ENCODE measurements at regions not wholly inside any gene's neighbourhood (a gene's known extent, or its start where the extent isn't known, plus 50 kb on each side); places are given as distances from the start of the nearest gene placed in this dataset.

DNA sequence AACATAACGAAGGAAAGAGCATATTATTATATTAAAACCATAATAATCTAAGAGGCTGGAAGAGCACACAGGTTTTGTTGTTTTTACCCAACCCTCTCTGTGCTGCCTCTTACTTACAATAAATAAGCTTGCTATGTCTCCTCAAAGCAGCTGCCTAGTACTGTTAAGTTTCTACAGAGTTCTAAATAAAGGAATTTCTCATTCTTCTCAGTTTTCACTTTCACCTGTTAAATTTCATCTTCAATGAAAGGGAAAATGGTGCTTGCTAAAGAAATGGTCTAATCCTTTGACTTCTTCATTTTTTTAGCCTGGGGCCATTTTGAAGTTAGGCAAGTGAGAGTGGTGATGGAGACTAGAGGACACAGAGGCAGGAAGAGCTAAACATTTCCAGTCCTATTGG lies 396.1 kb downstream of the MAN2A1 start:
- no peak for DNase-seq

DNA sequence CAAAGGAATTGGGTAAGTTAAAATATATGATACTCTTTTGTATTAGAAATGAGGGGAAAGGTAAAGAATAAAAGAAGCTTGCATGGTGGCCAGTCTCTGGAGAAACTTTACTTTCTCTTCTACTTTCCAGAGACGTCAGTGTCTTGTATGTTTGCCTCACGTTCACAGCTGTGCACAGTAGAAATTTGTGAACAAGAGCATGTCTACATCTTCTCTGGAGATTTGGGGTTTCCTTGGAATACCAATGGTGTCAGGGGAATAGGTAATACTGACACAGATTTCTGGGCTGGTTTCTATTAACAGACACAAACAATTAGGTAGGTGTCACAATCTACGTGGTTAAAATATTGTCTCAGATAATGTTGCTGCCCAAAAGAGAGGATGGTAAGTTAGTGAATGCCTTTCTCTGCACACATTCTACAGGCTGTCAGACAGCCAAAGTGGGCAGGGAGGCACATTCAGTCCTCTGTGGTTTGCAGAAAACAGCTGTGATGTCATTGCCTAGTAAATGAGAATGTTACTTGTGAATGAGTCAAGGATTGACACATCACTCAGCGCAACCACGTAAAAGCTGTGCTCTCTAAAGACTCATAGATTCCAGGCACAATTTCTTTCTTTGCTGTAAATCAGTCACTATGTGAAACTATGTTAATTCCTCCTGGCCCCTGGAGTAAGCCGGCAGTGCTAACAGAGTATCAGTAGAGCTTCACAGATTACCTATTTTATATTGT lies 397.1 kb downstream of the MAN2A1 start:
- peak; percentile 56 for DNase-seq

DNA sequence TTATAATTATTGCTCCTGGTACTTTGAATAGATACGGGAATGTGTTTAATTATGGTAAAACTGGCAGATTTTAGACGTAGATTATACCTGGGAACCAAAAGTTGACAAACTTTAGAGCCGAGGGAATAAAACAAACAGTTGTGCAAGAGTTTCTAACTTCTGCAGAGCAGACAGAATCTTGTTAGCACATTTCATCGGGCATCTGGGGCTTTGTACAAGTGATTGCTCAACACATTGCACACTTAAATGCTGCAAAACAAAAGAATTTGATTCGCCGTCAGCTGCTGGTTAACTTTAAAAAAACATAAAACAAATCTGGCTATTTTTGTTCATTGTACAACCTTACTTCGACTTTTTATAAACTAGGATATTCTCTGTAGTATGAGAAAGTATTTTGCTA lies 398.1 kb downstream of the MAN2A1 start:
- no peak for DNase-seq

DNA sequence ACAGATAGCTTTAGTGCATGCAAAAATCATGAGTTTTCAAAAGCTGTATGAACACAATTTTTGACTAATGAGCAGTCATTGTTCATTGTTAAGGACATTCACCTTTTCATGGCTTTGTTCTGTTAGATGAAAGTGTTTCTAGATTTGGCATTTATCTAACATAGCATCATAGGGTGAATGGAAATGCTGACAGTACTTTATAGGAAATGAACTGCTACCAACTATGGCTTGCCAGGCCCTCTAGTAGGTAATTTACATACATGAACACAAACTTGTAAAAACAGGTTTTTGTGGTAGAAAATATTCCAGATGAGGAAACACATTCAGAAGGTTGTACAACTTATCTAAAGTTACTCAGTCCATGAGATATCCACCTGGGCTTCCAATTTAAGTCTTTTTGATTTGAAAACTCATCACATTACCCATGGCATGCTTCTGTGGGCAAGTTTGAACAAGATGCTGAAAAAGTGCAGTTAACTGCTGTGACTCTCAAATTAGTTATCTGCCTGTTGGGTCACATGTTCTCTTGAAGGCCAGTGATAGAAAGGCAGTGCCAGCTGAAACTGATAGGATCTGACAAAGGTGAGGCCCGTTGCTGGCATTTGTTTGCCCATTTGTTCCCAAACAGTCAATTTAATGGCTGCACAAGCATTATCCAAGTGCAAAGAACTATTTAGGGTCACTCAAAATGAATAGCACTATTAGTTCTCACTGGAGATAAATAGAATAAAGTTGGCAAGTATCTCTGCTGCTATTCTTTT lies 399.1 kb downstream of the MAN2A1 start:
- no peak for DNase-seq

DNA sequence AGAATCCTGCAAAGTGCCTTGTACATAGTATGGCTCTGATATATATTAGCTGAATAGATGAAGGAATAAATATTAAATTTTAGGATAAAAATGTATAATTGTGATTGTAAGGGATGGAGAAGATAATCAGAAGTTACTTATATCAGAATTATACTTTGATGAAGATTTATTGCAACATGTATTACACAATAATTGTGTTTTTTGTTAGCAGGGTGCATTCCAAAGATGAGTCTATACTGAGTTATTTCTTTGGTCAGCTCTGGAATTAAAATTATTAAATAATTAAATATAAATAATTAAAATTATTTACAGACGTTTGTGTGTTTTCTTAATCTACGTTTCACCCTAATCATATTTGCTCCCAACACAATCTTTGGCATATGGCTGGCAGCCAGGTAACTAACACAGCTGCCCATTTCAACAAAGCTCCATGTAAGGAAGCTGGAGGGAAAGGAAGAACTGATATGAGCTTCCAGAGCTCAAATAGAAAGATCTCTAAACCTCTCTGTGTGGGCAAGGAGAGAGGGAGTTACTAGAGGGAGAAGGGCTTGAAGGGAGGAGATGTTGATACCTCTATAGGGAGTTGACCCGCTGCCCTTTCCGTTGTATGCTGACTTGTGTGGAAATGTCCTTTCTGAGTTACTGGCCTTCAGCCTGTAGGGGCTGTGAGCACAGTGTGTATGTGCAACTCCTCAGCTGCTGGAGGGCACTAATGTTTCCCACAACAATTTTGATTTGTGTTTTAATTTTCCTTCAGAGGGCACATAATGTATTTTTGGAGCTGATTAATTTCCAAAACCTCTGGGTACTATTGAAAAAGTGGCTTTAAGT lies 403.4 kb downstream of the MAN2A1 start:
- no peak for DNase-seq

DNA sequence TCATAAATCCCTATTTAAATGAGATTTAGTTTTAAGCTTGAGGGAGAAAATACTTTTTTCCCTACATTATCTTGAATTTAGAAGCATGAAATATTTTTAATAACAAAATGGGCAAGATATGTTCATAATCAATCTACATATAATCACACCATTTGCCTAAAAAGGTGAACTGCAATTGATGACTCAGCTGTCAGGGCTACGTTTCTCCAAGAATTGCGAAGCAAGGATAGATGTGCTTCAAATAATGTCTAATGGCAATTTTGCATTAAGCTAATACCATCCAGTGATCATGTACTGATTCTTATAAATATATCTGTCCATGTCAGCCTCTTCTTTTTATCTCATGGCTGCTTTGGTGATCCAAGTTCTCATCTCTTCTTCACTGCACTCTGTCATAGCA lies 404.4 kb downstream of the MAN2A1 start:
- no peak for DNase-seq

DNA sequence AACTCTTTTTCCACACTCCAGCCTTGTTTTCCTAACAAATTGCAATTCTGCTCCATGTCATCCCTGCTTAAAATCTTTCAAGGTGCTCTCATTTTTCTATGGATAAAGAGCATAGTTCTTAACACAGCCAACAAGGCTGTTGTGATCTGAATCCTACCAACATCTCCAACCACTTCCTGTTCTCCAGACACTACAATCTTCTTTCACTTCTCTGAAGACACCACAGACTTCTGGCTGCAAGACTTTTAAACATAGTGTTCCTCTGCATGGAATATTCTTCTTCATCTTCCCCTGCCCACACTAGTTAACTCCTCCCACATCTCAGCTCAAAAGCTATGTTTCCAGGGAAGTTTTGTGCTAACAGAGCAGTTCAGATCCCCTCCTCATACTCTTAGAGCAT lies 404.8 kb downstream of the MAN2A1 start:
- DNase-seq, result no peak

DNA sequence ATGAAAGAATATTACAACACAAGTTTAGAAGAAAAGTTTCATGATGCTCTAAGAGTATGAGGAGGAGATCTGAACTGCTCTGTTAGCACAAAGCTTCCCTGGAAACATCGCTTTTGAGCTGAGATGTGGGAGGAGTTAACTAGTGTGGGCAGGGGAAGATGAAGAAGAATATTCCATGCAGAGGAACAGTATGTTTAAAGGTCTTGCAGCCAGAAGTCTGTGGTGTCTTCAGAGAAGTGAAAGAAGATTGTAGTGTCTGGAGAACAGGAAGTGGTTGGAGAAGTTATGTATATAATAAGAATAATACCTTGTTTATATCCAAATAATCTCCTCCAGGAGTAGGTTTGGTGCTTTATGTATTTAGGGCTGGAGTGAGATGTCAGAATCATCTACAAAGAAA lies 406.7 kb downstream of the MAN2A1 start:
- DNase-seq, result no peak

DNA sequence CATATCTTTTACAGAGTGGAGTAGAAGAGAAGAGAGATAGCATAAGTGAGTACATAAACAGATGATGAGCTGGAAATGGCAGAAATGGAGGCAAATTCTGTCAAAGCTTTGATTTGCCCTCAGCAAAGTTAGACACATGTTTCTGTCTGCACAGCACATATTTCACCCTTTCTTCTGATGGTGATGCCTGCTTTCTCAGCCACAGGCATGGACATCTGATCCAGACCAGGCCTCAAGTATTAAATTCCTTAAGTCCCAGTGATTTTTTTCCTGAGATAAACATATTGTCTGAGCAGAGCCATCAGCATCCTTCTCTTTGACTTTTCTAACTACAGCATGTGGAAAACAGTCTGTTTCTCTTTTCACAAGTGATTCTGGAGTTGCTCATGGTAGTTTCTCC lies 409.8 kb downstream of the MAN2A1 start:
- no peak for DNase-seq

DNA sequence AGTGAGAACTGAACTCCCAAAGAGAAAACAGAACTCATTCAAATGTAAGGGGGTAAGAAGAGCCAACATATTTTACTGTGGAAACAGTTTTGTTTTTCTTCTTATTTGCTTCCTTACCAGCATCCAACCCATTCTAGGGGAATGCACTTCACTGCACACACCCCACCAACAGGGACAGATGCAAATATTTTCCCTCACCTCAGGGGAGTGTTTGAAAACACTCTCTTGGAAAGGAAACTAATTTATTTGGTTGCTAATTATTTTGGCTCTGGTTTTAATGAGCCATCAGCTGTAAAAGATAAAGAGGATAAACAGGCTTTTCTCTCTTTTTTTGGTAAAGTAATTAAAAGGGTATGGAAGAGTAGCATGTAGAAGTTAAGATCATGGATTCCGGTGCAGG lies 413.4 kb downstream of the MAN2A1 start:
- no peak for DNase-seq

DNA sequence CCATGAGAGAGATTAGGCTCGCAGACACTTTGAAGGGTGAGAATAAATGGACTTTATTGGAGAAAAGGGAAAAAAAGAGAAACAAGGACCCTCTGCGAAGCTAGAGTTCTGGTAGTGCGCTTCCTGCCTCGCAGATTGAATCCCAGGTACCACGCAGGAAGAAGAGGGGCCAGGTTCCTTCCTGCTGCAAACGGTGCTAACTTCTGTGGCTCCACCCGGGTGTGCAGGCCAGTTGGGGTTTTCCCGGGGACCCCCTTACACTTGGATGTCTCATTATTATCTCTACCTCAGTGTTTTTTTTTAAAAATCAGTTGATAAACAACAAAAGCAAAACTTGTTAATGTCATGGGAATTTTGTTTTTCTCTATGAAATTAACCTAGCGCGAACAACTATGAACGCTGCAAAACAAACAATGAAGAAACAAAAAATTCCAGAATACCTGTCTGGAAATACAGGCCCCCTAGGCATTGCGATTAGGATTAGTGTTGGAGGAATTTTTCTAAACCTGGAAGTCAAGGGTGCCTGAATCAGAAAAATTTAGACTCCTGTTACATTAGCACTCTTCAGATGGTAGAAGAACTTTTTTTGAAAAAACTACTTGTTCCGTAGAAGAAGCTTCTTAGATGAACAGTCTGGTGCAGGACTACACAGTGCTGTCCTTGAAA lies 414.5 kb downstream of the MAN2A1 start:
- DNase-seq, result no peak

DNA sequence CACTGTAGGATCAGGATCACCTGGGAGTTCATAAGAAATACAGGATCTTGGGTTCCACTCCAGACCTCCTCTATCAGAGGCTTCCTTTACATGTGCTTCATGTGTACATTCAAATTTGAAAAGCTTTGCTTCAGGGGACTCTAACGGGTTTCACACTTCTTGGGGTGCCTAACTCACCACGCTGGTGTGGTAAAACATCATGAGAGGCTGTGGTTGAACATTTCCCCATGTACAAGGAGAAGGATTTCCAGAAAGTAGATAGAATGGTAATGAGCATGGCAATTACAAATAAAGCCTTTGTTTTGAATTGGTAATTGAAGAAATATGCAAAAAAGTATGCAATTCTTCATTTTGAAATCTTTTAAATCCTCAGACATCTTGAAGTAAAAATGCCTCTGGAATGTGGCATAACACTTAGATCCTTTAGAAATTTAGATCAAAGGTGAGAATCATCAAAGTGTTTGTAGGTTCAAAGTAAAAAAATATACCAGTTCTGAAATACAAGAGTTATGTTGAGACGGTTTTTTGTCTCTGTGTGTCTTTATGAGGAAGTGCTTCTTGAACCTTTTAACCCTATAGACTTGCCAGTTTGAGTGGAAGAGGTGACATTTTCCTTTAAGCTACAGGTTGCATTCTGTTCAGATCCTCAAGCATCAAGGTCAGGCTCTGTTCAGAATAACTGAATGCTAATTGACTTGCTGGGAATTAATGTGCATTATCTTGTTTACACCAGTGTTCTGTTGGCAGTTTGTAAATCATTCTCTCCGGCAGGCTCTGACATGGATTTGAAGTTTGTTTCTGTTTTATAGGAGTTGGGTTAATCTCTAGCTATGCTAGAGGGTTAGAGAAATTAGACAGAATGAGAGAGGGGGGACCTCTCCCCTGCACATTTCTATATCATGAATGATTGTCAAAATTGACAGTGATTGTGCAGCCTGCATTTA lies 415.3 kb downstream of the MAN2A1 start:
- DNase-seq, result no peak

DNA sequence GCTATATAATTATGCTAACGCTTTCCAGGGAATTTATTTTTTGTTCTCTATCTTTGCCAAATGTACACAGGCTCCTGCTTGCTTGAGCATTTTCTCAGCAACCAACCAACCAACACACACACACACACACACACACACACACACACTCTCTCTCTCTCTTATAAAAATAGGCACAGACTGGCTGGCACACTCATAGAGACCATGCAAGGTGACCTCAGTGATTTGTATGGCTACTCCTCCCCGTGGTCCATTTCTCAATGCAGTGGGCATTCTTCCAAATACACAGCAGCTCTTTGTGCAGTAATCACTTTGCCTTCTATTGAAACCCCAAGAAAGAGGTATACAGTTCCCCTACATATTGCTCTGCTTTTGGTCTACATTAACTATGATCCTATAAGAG lies 416.0 kb downstream of the MAN2A1 start:
- DNase-seq, result no peak

DNA sequence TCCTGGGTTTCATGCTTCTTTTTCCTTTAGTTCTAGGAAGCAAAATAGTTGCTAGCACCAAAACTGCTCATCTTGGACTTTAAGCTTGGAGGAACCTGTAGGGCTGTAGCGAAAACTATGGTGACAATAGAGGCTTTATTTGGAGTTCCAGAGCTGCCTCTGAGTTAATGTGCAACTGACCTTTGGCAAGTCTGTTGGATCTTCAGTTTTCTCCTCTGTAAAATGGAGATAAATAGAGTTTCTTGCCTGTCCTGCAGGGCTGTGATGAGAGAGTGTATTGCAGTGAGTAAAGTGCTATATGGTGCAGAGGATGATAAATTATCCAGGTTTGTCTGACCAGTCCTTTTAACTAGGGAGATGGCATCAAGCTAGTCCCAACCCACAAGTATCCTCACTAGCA lies 417.0 kb downstream of the MAN2A1 start:
- DNase-seq, result no peak

DNA sequence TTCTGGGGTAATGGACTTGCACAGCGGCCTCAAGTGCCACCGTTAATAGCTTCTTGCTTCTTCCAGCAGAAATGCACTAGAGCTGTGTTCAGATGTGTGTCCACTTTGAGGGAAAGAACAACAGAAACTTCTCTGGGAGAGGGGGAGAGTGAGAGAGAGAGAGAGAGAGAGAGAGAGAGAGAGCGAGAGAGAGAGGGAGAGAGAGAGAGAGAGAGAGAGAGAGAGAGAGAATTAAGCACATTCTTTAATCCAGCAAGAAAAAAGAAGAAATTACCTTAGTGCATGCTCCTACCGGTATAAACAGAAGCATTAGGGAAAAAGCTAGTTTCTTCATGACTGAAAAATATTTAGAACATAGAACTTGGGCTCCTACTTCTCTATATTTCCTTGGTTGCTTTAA lies 418.8 kb downstream of the MAN2A1 start:
- DNase-seq, result no peak

DNA sequence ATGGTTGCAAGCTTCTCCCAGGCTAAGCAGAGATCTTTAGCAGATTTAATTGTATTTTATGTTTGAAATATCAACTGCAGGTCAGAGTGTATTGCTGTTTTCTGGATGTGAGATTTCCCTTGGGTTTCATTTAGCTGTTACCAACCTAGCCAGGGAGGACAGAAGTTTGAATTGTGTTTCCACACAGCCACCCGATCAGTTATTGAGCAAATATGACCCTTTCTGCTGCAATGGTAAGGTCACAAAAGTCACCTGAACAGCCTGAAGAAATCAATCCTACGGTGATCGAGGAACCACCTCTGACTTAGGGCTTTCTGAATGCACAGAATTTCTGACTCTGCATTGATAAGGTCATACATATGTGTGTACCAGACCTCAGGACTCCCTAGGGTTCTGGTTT lies 419.9 kb downstream of the MAN2A1 start:
- no peak for DNase-seq

DNA sequence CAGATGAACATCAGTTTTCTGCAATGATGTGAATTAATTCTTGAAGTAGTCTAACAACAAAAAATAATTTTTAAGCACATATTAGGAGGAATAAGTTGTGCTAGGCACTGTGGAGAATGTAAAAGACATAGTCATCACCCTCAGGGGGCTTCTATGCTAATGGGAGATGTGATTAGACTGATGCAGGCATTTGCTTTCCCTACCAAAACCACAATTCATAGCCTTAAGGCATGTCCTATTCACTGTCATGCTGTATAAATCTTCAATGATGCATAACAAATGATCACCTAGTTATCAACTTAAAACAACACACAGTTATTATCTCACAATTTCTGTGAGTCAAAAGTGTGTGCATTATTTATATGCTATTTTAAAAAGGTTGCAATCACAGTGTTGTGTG lies 422.6 kb downstream of the MAN2A1 start:
- DNase-seq, result no peak

DNA sequence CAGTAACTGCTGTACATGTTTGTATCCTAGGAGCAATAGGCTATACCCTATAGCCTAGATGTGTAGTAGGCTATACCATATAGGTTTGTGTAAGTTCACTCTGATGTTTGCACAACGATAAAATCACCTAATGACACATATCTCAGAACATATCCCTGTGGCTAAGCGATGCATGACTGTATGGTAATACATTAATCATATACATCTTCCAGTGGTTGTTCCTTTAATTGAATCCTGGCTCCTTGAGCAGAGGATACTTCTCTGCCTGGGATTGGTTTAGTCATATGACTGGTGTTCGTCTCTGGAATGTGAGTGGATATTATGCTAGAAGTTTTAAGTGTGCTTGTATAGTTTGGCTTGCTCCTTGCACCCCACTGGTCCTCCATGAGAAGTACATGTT lies 425.8 kb downstream of the MAN2A1 start:
- no peak for DNase-seq

DNA sequence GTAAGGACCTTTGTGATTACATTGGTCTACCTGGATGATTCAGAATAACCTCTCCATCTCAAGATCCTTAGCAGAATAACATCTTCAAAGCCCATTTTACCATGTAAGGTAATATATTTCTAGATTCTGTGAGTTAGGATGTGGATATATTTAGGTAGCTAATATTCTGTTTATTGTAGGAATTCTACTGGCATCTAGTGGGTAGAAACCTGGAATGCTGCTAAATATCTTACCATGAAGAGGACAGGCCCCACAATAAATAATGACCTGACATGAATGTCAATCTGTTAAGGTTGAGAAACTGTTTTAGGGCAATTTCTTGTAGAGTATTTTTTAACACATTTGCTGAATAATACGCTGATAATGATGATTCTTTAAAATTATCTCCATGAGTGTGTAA lies 426.8 kb downstream of the MAN2A1 start:
- DNase-seq, result no peak

DNA sequence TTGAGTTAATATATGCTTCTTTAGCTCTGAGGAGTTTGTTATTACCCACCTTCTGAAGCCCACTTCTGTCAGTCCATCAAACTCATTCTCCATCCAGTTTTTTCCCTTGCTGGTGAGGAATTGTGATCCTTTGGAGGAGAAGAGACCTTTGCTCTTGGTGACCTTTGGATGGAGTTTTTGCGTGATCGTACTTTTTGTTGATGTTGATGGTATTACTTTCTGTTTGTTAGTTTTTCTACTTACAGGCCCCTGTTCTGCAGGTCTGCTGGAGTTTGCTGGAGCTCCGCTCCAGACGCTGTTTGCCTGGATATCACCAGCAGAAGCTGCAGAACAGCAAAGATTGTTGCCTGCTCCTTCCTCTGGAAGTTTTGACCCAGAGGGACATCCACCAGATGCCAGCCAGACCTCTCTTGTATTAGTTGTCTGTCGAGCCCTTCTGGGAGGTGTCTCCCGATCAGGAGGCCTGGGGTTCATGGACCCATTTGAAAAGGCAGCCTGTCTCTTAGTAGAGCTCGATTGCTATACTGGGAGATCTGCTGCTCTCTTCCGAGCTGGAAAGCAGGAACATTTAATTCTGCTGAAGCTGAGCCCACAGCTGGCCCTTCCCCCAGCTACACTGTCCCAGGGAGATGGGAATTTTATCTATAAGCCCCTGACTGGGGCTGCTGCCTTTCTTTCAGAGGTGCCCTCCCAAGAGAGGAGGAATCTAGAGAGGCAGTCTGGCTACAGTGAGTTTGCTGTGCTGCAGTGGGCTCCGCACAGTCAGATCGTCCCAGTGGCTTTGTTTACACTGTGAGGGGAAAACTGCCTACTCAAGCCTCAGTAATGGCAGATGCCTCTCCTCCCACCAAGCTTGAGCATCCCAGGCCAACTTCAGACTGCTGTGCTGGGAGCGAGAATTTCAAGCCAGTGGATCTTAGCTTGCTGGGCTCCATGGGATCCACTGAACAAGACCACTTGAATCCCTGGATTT lies 445.5 kb downstream of the MAN2A1 start:
- DNase-seq, result no peak

DNA sequence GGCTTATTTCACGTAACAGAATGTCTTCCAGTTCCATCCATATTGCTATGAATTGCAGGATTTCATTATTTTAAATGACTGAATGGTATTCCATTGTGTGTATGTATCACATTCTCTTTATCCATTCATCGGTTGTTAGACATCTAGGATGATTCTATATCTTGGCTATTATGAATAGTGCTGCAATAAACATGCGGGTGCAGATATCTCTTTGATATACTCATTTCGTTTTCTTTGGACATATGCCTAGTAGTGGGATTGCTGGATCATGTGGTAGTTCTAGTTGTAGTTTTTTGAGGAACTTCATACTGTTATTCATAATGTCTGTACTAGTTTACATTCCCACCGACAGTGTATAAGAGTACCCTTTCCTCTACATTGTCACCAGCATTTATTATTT lies 460.5 kb downstream of the MAN2A1 start:
- no peak for DNase-seq
